ENCODE measurements at regions not wholly inside any gene's neighbourhood (a gene's known extent, or its start where the extent isn't known, plus 50 kb on each side); places are given as distances from the start of the nearest gene placed in this dataset.

GRCh38 chr15:70362886-70363285 lies 265.2 kb upstream of the TLE3 start:
- TF ChIP-seq CTCF (IDR thresholded peaks at IDR 0.05) (peak; percentile 62 to 75 (median 67)), POLR2A (IDR thresholded peaks at IDR 0.05; ENCODE audit: low read depth) (no peak), POLR2AphosphoS5 (IDR thresholded peaks at IDR 0.05) (no peak)
